ENCODE measurements at regions not wholly inside any gene's neighbourhood (a gene's known extent, or its start where the extent isn't known, plus 50 kb on each side); places are given as distances from the start of the nearest gene placed in this dataset.

GRCh38 chr7:13416544-13416943 lies 572.9 kb downstream of the ETV1 start:
- Histone ChIP-seq H3K9ac (ENCODE audit: control insufficient read depth, insufficient read depth, low read length) (no peak overlapping the region), H3K4me3 (no peak overlapping the region), H3K27me3 (replicated peaks in 1 of 2; ENCODE audit: control insufficient read depth in 2 of 2, insufficient read depth in 2 of 2, low read length in 1 of 2) (no peaks in the 10 kb centered on the region), H3K36me3 (ENCODE audit: control insufficient read depth in 2 of 2, insufficient read depth in 2 of 2, low read length in 1 of 2) (no peaks in the 10 kb centered on the region), H3K4me1 (ENCODE audit: control insufficient read depth, insufficient read depth, low read length) (no peaks in the 10 kb centered on the region), H3K9me3 (replicated peaks; ENCODE audit: control insufficient read depth, insufficient read depth, low read length) (no peaks in the 10 kb centered on the region), H3K79me2 (ENCODE audit: control insufficient read depth, insufficient read depth, low read length) (no peaks in the 10 kb centered on the region), H2AFZ (ENCODE audit: control insufficient read depth, low read depth, low read length) (no peak overlapping the region), H3K4me2 (ENCODE audit: control insufficient read depth, insufficient read depth) (no peak overlapping the region), H3K27ac (ENCODE audit: control insufficient read depth, insufficient read depth) (no peak overlapping the region), H4K20me1 (ENCODE audit: control insufficient read depth, insufficient read depth) (no peaks in the 10 kb centered on the region)
- 5% methylated on average over 1 of the region's 1 CpG for WGBS (ENCODE audit: insufficient coverage, insufficient replicate concordance, low lambda C conversion rate, missing lambda C conversion rate)
- CTCF ChIA-PET, result no interaction called here
- no peak for ATAC-seq
- no TSS peak for BruUV-seq (replicated peaks)
- TF ChIP-seq RBBP5 (conservative IDR thresholded peaks at IDR 0.05) (no peak), ZSCAN29 (IDR thresholded peaks at IDR 0.05) (no peak), USF2 (IDR thresholded peaks at IDR 0.05; ENCODE audit: borderline replicate concordance, low read depth, low read length) (no peak), RCOR1 (conservative IDR thresholded peaks at IDR 0.05; ENCODE audit: low read depth, low read length) (no peak), SMARCA5 (IDR thresholded peaks at IDR 0.05) (no peak), IKZF1 (conservative IDR thresholded peaks at IDR 0.05) (no peak), ZNF384 (IDR thresholded peaks at IDR 0.05; ENCODE audit: borderline replicate concordance, low read depth, low read length) (no peak), CBX5 (IDR thresholded peaks at IDR 0.05; ENCODE audit: low read depth) (no peak), TCF12 (IDR thresholded peaks at IDR 0.05; ENCODE audit: low read depth, low read length) (no peak), TCF7 (IDR thresholded peaks at IDR 0.05; ENCODE audit: borderline replicate concordance) (no peak), CREB1 (IDR thresholded peaks at IDR 0.05; ENCODE audit: low read depth) (no peak)
- DNase-seq (ENCODE audit: low read depth, low spot score), result no peak
- RAD21 ChIA-PET (ENCODE audit: unreplicated experiment), result no interaction called here
- no peak for FAIRE-seq
- intact Hi-C loops (cut with micrococcal nuclease; ENCODE audit: unreplicated experiment), result no loop called here
- POLR2A ChIA-PET, result no interaction called here
- in situ Hi-C loops (cut with MboI), result no loop called here
- SMC1A ChIA-PET (ENCODE audit: uncharacterized antibody, unreplicated experiment), result no interaction called here

Measured in GM12878 (cell line).